Mesenchymal stem cell (in vitro differentiated cells and primary cell): ENCODE measurements at regions not wholly inside any gene's neighbourhood (a gene's known extent, or its start where the extent isn't known, plus 50 kb on each side); places are given as distances from the start of the nearest gene placed in this dataset.
A peak's percentile ranks its signal among the peaks of the same experiment; 100 is the strongest.

Experiments
- DNase-seq: peaks from one replicate; pipeline ENCODE4 v3.0.0-alpha.2; 2013
- H2AFZ ChIP-seq: one replicate; pipeline ENCODE4 v1.6.1; 2013; ENCODE audit warnings: low read depth, mild to moderate bottlenecking, control low read depth, inconsistent platforms, low read length, moderate library complexity
- H2AK5ac ChIP-seq: 2 replicates; pipeline ENCODE4 v1.6.1; 2013; ENCODE audit warnings: low read length, moderate library complexity, mild to moderate bottlenecking, inconsistent platforms; ENCODE audit not compliant: severe bottlenecking
- H2BK120ac ChIP-seq: one replicate; pipeline ENCODE4 v1.6.1; 2013; ENCODE audit warnings: low read depth, mild to moderate bottlenecking, inconsistent platforms, low read length, moderate library complexity
- H2BK12ac ChIP-seq, 2 experiments: one replicate each; pipeline ENCODE4 v1.6.1; 2013; ENCODE audit warnings: inconsistent platforms in 2 of 2, low read length in 2 of 2, mild to moderate bottlenecking in 2 of 2, moderate library complexity in 2 of 2, control low read depth in 1 of 2
- H2BK15ac ChIP-seq: one replicate; pipeline ENCODE4 v1.6.1; 2013; ENCODE audit warnings: mild to moderate bottlenecking, low read depth, inconsistent platforms; ENCODE audit not compliant: poor library complexity, severe bottlenecking
- H2BK5ac ChIP-seq: 2 replicates; pipeline ENCODE4 v1.6.1; 2013; ENCODE audit warnings: low read depth, mild to moderate bottlenecking, low read length, control low read depth, inconsistent platforms; ENCODE audit not compliant: poor library complexity, severe bottlenecking
- H3K14ac ChIP-seq, 2 experiments: one replicate each; pipeline ENCODE4 v1.6.1; 2013; ENCODE audit warnings: inconsistent platforms in 2 of 2, low read length in 2 of 2, control low read depth in 1 of 2, mild to moderate bottlenecking in 1 of 2, moderate library complexity in 1 of 2
- H3K18ac ChIP-seq, 2 experiments: one replicate each; pipeline ENCODE4 v1.6.1; 2013; ENCODE audit warnings: inconsistent platforms in 2 of 2, low read length in 2 of 2, control low read depth in 1 of 2, low read depth in 1 of 2, mild to moderate bottlenecking in 1 of 2
- H3K23ac ChIP-seq, 2 experiments: one replicate each; pipeline ENCODE4 v1.6.1; 2013; ENCODE audit warnings: inconsistent platforms in 2 of 2, low read length in 2 of 2, mild to moderate bottlenecking in 2 of 2, moderate library complexity in 2 of 2, control low read depth in 1 of 2
- H3K27ac ChIP-seq: 2 replicates; pipeline ENCODE4 v1.5.1; 2013; ENCODE audit warnings: mild to moderate bottlenecking, moderate library complexity, low read length, control low read depth, inconsistent platforms; ENCODE audit not compliant: poor library complexity, severe bottlenecking
- H3K27me3 ChIP-seq, 2 experiments: 2 replicates each; pipeline versions ENCODE4 v1.6.1 to v1.7.0; 2013; ENCODE audit warnings: low read length in 2 of 2, mild to moderate bottlenecking in 2 of 2, moderate library complexity in 2 of 2, control low read depth in 1 of 2, inconsistent platforms in 1 of 2; ENCODE audit not compliant: control insufficient read depth in 1 of 2, insufficient read depth in 1 of 2
- H3K36me3 ChIP-seq, 2 experiments: 2 replicates each; pipeline versions ENCODE4 v1.6.1 to v1.7.0; 2013; ENCODE audit warnings: low read length in 2 of 2, control low read depth in 1 of 2, inconsistent platforms in 1 of 2, low read depth in 1 of 2, mild to moderate bottlenecking in 1 of 2; ENCODE audit not compliant: insufficient read depth in 2 of 2, control insufficient read depth in 1 of 2
- H3K4ac ChIP-seq, 2 experiments: one replicate each; pipeline ENCODE4 v1.6.1; 2013; ENCODE audit warnings: inconsistent platforms in 2 of 2, low read length in 2 of 2, mild to moderate bottlenecking in 2 of 2, moderate library complexity in 2 of 2, control low read depth in 1 of 2, low read depth in 1 of 2
- H3K4me1 ChIP-seq: 2 replicates; pipeline ENCODE4 v1.6.1; 2013; ENCODE audit warnings: low read depth, low read length, control low read depth; ENCODE audit not compliant: control insufficient read depth, insufficient read depth
- H3K4me2 ChIP-seq: 2 replicates; pipeline ENCODE4 v1.6.1; 2013; ENCODE audit warnings: low read length, mild to moderate bottlenecking, inconsistent platforms; ENCODE audit not compliant: poor library complexity, severe bottlenecking
- H3K4me3 ChIP-seq, 2 experiments: 2 replicates each; pipeline versions ENCODE4 v1.5.1 to v1.7.0; 2013; ENCODE audit warnings: low read length in 2 of 2, mild to moderate bottlenecking in 2 of 2, control low read depth in 1 of 2, low read depth in 1 of 2; ENCODE audit not compliant: insufficient read depth in 1 of 2
- H3K79me1 ChIP-seq: replicated peaks from 2 replicates; pipeline ENCODE4 v1.6.1; 2013; ENCODE audit warnings: mild to moderate bottlenecking, control low read depth, low read length, inconsistent platforms; ENCODE audit not compliant: poor library complexity, severe bottlenecking
- H3K9ac ChIP-seq: 2 replicates; pipeline ENCODE4 v1.7.0; 2013; ENCODE audit warnings: mild to moderate bottlenecking, low read length, moderate library complexity
- H3K9me3 ChIP-seq: 2 replicates; pipeline ENCODE4 v1.7.0; 2013; ENCODE audit warnings: mild to moderate bottlenecking, low read length; ENCODE audit not compliant: control insufficient read depth
- H4K8ac ChIP-seq: one replicate; pipeline ENCODE4 v1.6.1; 2013; ENCODE audit warnings: inconsistent platforms, mild to moderate bottlenecking, low read length, moderate library complexity
- H4K91ac ChIP-seq: one replicate; pipeline ENCODE4 v1.6.1; 2013; ENCODE audit warnings: mild to moderate bottlenecking, low read length, inconsistent platforms
- WGBS: methylation state at CpG from one replicate; pipeline ENCODE4 v1.1.7; 2013; ENCODE audit warnings: mixed read lengths; 5-methylcytosine and 5-hydroxymethylcytosine counted together

- Histone ChIP-seq H3K18ac (no peak overlapping the region), H3K23ac (no peak overlapping the region), H2BK120ac (no peak overlapping the region), H3K14ac (no peak overlapping the region), H4K91ac (no peak overlapping the region), H3K27me3 (no peaks in the 10 kb centered on the region), H4K8ac (no peak overlapping the region), H3K4me2 (no peak overlapping the region), H3K9ac (no peak overlapping the region), H3K4me3 (no peak overlapping the region), H2AK5ac (no peak overlapping the region), H3K27ac (no peak overlapping the region), H3K36me3 (no peaks in the 10 kb centered on the region), H2BK5ac (no peak overlapping the region), H2BK15ac (no peak overlapping the region), H3K9me3 (no peaks in the 10 kb centered on the region), H3K4me1 (no peaks in the 10 kb centered on the region), H3K79me1 (peaks cover 19% of the 10 kb centered on the region), H2AFZ (no peak overlapping the region), H3K4ac (no peak overlapping the region), H2BK12ac (no peak overlapping the region)
- DNase-seq, result no peak
- 78% methylated on average over 1 of the region's 2 CpGs for WGBS
These were observed 251.0 kb downstream of the AHR start for GRCh38 chr7:17549406-17549805.

DNA sequence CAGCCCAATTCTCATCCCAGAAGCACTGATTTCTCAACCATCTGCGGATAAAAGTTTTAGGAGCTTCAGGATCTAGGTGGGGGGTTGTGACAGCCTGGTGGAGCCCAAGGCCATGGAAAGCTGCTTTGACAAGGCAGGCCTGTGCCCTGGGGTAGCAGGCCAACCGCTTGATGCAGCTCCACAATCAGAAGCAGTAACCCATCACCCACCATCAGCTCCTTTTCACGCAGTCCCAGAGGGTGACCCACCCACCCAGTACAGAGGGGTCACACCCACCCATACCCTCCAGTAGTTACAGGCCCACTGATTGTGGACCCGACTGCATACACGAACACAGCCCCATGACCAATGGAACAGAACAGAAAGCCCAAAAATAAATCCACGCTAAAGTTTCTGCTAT is 253.9 kb downstream of the AHR start:
- Histone ChIP-seq H2BK12ac (peak overlapping the region; percentile 84 to 95), H3K18ac (peak overlapping the region; percentile 26 to 70), H4K8ac (peak overlapping the region; percentile 59), H3K4me3 (no peak overlapping the region), H2BK120ac (peak overlapping the region; percentile 64), H4K91ac (peak overlapping the region; percentile 71), H2AK5ac (peak overlapping the region; percentile 35), H3K27me3 (no peaks in the 10 kb centered on the region), H2BK5ac (no peak overlapping the region), H3K23ac (no peak overlapping the region), H3K4me2 (no peak overlapping the region), H3K9me3 (no peaks in the 10 kb centered on the region), H3K4ac (peak overlapping the region in 1 of 2 experiments; percentile 75), H3K79me1 (peaks cover 27% of the 10 kb centered on the region), H3K4me1 (peaks cover 2% of the 10 kb centered on the region), H3K36me3 (no peaks in the 10 kb centered on the region), H3K27ac (no peak overlapping the region), H3K14ac (peak overlapping the region in 1 of 2 experiments; percentile 35), H3K9ac (no peak overlapping the region), H2BK15ac (peak overlapping the region; percentile 80), H2AFZ (no peak overlapping the region)
- no peak for DNase-seq
- 90% methylated on average over 4 of the region's 6 CpGs for WGBS

GRCh38 chr7:17552952-17553351 is 254.5 kb downstream of the AHR start:
- Histone ChIP-seq H2BK12ac (no peak overlapping the region), H3K14ac (no peak overlapping the region), H4K91ac (no peak overlapping the region), H4K8ac (no peak overlapping the region), H3K4ac (no peak overlapping the region), H2BK120ac (no peak overlapping the region), H2BK15ac (no peak overlapping the region), H2AK5ac (no peak overlapping the region), H3K27me3 (no peaks in the 10 kb centered on the region), H3K4me3 (no peak overlapping the region), H2AFZ (no peak overlapping the region), H3K23ac (no peak overlapping the region), H3K4me2 (no peak overlapping the region), H3K27ac (no peak overlapping the region), H3K4me1 (peaks cover 2% of the 10 kb centered on the region), H3K9me3 (no peaks in the 10 kb centered on the region), H3K36me3 (no peaks in the 10 kb centered on the region), H3K79me1 (peaks cover 27% of the 10 kb centered on the region), H2BK5ac (no peak overlapping the region), H3K9ac (no peak overlapping the region), H3K18ac (no peak overlapping the region)
- DNase-seq, result peak; percentile 50
- WGBS, result 100% methylated on average over 1 of the region's 1 CpG

DNA sequence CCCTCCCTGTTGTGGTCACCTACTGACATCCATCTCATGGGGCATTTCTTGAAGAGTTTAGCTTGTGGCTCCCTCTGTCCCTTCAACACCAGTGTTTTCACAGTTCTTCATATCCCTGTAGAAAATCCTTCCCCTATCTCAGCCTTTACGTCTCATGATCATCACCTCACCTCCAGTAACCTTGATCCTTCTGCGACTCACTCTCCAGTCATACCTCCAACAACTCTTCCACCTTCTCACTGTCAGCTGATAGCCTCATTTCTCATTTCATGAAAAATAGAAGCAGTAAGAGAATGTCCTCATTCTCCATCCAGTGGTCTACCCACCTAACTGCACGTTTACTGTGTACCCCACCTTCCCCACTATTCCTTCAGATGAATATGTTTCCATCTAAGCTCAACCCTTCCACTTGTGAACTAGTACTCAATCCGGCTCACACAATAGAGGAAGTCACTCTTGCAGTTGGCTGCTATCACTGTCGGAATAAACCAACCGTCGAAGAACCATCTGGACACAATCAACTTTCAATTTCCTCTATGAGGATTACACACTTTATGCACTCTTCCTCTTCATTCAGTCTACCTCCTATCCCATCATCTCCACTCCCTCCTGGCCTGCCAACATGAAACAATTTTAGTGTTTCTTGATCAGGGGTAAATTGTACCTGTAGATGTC is 256.0 kb downstream of the AHR start:
- DNase-seq, result no peak
- no peak overlapping the region for H3K4me2 ChIP-seq
- no peak overlapping the region for H3K14ac ChIP-seq
- no peak overlapping the region for H4K8ac ChIP-seq
- H3K27ac ChIP-seq, result no peak overlapping the region
- H3K4me3 ChIP-seq, result no peak overlapping the region
- no peak overlapping the region for H2AK5ac ChIP-seq
- H3K18ac ChIP-seq, result peak overlapping the region; percentile 79 to 86
- 92% methylated on average over 7 of the region's 7 CpGs for WGBS
- peak overlapping the region; percentile 27 for H2BK120ac ChIP-seq
- H3K27me3 ChIP-seq, result no peaks in the 10 kb centered on the region
- H2BK5ac ChIP-seq, result no peak overlapping the region
- peak overlapping the region; percentile 40 to 80 for H2BK12ac ChIP-seq
- no peak overlapping the region for H2AFZ ChIP-seq
- H3K79me1 ChIP-seq, result peaks cover 22% of the 10 kb centered on the region
- no peak overlapping the region for H3K9ac ChIP-seq
- no peak overlapping the region for H3K23ac ChIP-seq
- H3K9me3 ChIP-seq, result no peaks in the 10 kb centered on the region
- H4K91ac ChIP-seq, result no peak overlapping the region
- peaks cover 4% of the 10 kb centered on the region for H3K4me1 ChIP-seq
- H2BK15ac ChIP-seq, result no peak overlapping the region
- peak overlapping the region in 1 of 2 experiments; percentile 63 for H3K4ac ChIP-seq
- no peaks in the 10 kb centered on the region for H3K36me3 ChIP-seq
